ENCODE measurements at regions not wholly inside any gene's neighbourhood (a gene's known extent, or its start where the extent isn't known, plus 50 kb on each side); places are given as distances from the start of the nearest gene placed in this dataset.

- TF ChIP-seq PKNOX1 (IDR thresholded peaks at IDR 0.05) (no peak), TARDBP (IDR thresholded peaks at IDR 0.05) (no peak), FOXM1 (IDR thresholded peaks at IDR 0.05; ENCODE audit: borderline replicate concordance) (no peak), FOXA1 (IDR thresholded peaks at IDR 0.05) (no peak), L3MBTL2 (conservative IDR thresholded peaks at IDR 0.05) (no peak), SP1 (IDR thresholded peaks at IDR 0.05) (no peak), ARNT (IDR thresholded peaks at IDR 0.05) (no peak), FOXK2 (IDR thresholded peaks at IDR 0.05) (no peak), CTBP1 (IDR thresholded peaks at IDR 0.05; ENCODE audit: borderline replicate concordance) (no peak), ZNF384 (IDR thresholded peaks at IDR 0.05) (no peak), NFRKB (IDR thresholded peaks at IDR 0.05) (no peak), ELF4 (IDR thresholded peaks at IDR 0.05) (no peak)
Observed at GRCh38 chr13:57546942-57547341, 84.6 kb upstream of the PCDH17 start.

All from HEK293T (cell line).